DMS79 treated with DMSO at 0.1 percent for 48 hours (cell line): ENCODE measurements at regions not wholly inside any gene's neighbourhood (a gene's known extent, or its start where the extent isn't known, plus 50 kb on each side); places are given as distances from the start of the nearest gene placed in this dataset.
"Not testable (repeated sequence)": the region's sequence is repeated elsewhere in the genome, so short reads cannot be mapped to it uniquely, and the experiment has no call there.

Experiments used
- DNase-seq: peaks from one replicate; lab custom pipeline; 2025; lab: John Stamatoyannopoulos, UW

GRCh38 chr17:63173903-63174302 lies 207.9 kb downstream of the TANC2 start:
- no peak for DNase-seq

GRCh38 chr17:63178530-63178929 lies 212.5 kb downstream of the TANC2 start:
- DNase-seq, result no peak

GRCh38 chr17:63181856-63182255 lies 215.8 kb downstream of the TANC2 start:
- no peak for DNase-seq

GRCh38 chr17:63185420-63185819 lies 219.4 kb downstream of the TANC2 start:
- no peak for DNase-seq

GRCh38 chr17:63189082-63189481 lies 223.0 kb downstream of the TANC2 start:
- no peak for DNase-seq

- no peak for DNase-seq
These were observed 223.9 kb downstream of the TANC2 start for GRCh38 chr17:63189930-63190329.

- no peak for DNase-seq
These were observed 224.9 kb downstream of the TANC2 start for GRCh38 chr17:63190821-63191370.

- no peak for DNase-seq
These were observed 225.6 kb downstream of the TANC2 start for GRCh38 chr17:63191610-63192009.

- no peak for DNase-seq
These were observed 227.8 kb downstream of the TANC2 start for GRCh38 chr17:63193827-63194226.

- DNase-seq, result no peak
These were observed 230.8 kb downstream of the TANC2 start for GRCh38 chr17:63196772-63197335.

- DNase-seq, result no peak
These were observed 237.6 kb downstream of the TANC2 start for GRCh38 chr17:63203652-63204051.

GRCh38 chr17:63221939-63222338 lies 224.2 kb downstream of the CYB561 start:
- DNase-seq, result no peak

GRCh38 chr17:63222655-63223054 lies 223.5 kb downstream of the CYB561 start:
- DNase-seq, result no peak

- no peak for DNase-seq
These were observed 222.7 kb downstream of the CYB561 start for GRCh38 chr17:63223212-63223911.

GRCh38 chr17:63224644-63225043 lies 221.5 kb downstream of the CYB561 start:
- DNase-seq, result no peak

GRCh38 chr17:63226720-63227119 lies 219.4 kb downstream of the CYB561 start:
- DNase-seq, result not testable (repeated sequence)

- not testable (repeated sequence) for DNase-seq
These were observed 215.0 kb downstream of the CYB561 start for GRCh38 chr17:63231015-63231620.

- no peak for DNase-seq
These were observed 213.4 kb downstream of the CYB561 start for GRCh38 chr17:63232565-63233310.

- DNase-seq, result no peak
These were observed 206.0 kb downstream of the CYB561 start for GRCh38 chr17:63240106-63240505.

GRCh38 chr17:63246344-63246743 lies 199.8 kb downstream of the CYB561 start:
- DNase-seq, result no peak

- no peak for DNase-seq
These were observed 198.4 kb downstream of the CYB561 start for GRCh38 chr17:63247706-63248105.

- DNase-seq, result no peak
These were observed 196.7 kb downstream of the CYB561 start for GRCh38 chr17:63249256-63250004.
